GM19023 (cell line): ENCODE measurements at regions not wholly inside any gene's neighbourhood (a gene's known extent, or its start where the extent isn't known, plus 50 kb on each side); places are given as distances from the start of the nearest gene placed in this dataset.
"Not testable (repeated sequence)": the region's sequence is repeated elsewhere in the genome, so short reads cannot be mapped to it uniquely, and the experiment has no call there.

Experiments used
- ATAC-seq: cut with Tn5 transposase; IDR thresholded peaks from one replicate; pipeline ENCODE4 v1.9.1; 2021; ENCODE audit warnings: mild to moderate bottlenecking, moderate library complexity; ENCODE audit not compliant: unreplicated experiment

DNA sequence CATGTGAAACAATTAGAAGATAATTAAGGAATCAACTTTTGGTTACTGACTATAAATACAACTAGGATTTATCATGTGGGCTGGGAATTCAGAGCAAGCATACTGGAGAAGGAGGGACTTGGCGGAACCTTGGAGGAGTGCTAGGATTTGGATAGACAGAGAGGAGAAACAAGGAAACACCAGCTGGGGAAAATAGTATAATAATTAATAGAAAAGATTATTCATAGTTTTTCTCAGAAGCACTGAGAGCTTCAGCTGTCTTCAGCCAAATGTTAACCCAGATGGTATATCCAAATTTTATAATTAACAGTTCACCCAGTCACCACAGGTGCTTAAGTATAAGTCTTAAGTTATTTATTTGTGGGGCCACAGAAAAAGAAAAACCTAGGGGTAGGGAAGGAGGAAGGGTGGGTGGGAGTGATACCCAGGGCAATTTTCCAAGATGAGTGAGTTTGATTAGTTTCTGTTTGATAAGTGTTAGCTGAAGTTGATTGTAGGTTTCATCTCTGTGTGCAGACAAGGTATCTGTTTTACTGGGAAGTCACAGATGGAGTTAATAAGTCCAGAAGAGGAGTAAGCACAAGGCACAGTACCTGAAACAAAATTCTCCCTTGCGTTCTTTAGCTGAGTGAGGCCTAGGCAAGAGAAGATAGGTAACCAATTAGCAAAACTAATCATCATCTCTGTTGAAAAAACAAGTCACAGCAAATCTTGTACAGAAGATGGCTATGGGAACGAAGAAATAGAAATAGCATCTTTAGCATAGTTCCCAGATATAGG is 175.5 kb downstream of the TFAP2B start:
- ATAC-seq, result no peak

- no peak for ATAC-seq
Measured at GRCh38 chr6:50995036-50995435, 176.4 kb downstream of the TFAP2B start.

DNA sequence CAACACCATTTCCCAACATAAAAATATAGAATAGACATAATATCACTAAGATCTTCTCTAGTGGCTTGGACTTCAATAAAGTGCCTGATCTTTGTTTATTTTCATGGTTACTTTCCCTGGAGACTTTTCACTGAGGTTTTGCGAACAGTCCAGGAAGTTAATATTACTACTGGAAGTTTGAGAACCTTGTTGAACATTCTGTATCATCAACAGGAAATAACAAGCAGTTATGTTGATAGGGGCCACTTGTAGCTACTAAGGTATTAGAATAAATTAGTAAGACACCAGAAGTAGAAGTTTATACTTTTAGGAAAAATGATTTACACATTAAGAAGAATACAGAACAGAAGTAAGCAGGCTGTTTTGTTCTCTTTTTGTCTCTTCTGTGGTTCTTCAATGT is 180.2 kb downstream of the TFAP2B start:
- ATAC-seq, result no peak

- ATAC-seq, result no peak
Measured at GRCh38 chr6:51001399-51001798, 182.7 kb downstream of the TFAP2B start.

DNA sequence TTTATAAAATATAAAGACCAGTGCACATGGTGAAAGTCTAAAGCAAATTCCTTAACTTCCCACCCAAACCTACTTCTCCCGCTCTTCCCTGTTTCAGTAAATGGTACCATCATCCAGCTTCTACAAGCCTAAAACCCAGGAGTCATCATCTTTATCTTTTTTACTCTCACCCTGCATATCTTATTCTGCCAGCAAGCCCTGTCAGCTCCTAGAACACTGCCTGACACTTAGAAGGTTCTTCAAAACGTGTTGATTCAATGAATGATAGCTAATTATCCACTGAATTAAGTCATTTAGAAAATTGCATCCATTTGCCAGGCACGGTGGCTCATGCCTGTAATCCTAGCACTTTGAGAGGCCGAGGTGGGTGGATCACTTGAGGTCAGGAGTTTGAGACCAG is 185.7 kb downstream of the TFAP2B start:
- ATAC-seq, result no peak

- ATAC-seq, result no peak
Measured at GRCh38 chr6:51005779-51006178, 187.1 kb downstream of the TFAP2B start.

GRCh38 chr6:51007237-51007636 is 188.6 kb downstream of the TFAP2B start:
- ATAC-seq, result no peak

- ATAC-seq, result not testable (repeated sequence)
Measured at GRCh38 chr6:51008693-51009092, 190.0 kb downstream of the TFAP2B start.

DNA sequence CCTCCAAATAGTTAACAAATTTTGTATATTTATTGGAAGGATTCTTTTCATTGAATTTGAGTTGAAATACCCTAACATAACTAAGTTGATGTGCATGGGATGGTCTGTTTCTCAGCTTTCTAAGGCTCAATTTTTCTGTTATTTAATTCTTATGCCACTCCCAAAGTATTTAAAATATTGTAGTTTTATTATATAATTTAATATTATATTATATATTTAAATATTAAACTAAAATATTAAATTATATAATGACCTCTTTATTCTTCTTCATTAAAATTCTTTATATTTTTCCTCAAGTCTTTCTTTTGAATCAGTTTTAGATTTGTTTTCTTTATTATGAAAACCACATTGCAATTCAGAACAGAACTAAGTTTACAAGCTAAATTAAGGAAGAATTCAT is 194.7 kb downstream of the TFAP2B start:
- no peak for ATAC-seq

- no peak for ATAC-seq
Measured at GRCh38 chr6:51015394-51015793, 196.7 kb downstream of the TFAP2B start.

- ATAC-seq, result no peak
Measured at GRCh38 chr6:51016489-51016888, 197.8 kb downstream of the TFAP2B start.

DNA sequence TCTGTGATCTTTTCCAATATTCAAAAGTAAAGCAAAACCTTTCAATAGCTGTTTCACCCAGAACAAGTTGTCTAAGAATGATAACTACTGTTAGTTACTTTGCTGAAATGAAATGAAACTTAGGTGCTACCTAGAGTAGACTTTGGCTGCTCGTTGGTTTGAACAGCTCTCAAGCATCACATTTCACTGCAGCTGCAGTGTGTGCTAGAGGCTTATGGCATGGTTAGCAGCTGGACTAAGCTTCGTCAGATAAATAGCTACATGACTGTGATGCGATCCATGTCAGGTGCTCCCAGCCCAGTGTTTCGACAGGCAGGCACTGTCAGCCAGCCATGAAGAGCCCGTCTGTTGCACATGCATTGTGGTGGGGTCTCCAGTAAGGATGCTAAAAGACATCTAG is 201.1 kb downstream of the TFAP2B start:
- no peak for ATAC-seq

GRCh38 chr6:51021171-51021570 is 202.5 kb downstream of the TFAP2B start:
- ATAC-seq, result no peak

DNA sequence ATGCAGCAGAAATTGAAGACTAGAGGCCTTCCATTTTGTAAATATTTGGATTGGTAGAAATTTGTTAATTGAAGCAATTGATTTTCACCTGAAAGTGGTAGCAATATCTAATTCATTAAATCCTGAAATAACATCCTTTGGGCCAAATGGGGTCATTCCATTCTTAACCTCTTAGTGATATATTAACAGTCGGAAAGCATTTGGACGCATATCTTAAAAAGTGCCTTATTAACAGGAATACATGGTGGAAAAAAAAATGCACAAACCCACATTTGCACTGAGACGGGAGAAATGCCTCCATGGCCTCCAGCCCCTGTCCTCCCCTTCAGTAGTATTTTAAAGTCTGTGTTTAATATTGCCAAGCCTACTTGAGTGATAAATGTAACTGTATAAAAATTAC is 205.5 kb downstream of the TFAP2B start:
- ATAC-seq, result no peak

DNA sequence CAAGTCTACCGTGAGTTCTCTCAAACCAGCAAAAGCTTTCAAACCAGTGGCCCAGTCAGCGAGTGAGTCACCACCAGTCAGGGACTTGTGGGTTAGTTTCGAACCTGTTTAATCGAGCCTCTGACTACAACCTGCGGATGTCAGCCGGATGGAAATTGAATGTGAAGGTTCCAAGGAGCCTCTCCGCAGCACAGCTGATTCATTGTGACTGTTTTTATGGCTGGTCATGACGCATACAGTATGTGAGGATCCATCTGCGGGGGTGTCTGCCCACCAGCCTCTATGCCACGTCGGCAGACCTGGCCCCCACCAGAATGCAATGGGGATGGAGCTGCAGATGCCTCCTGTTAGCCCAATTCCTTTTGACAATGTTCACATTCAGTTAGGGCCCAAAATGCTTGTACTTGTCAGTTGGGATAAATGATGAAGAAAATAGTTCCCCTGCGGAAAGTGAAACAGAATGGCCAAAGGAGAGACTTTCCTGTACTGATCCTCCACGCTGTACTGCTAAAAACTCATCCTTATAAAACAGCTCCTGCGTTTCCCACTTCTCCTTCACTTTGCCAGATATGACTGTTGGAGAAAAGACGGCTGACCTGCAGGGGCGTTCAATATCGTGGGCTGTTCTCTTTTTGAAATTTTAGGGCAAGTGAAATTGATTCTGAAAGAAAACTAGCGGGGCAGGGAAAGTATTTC is 206.6 kb downstream of the TFAP2B start:
- no peak for ATAC-seq

GRCh38 chr6:51027283-51028065 is 208.8 kb downstream of the TFAP2B start:
- ATAC-seq, result no peak

- ATAC-seq, result no peak
Measured at GRCh38 chr6:51028276-51028675, 209.6 kb downstream of the TFAP2B start.

DNA sequence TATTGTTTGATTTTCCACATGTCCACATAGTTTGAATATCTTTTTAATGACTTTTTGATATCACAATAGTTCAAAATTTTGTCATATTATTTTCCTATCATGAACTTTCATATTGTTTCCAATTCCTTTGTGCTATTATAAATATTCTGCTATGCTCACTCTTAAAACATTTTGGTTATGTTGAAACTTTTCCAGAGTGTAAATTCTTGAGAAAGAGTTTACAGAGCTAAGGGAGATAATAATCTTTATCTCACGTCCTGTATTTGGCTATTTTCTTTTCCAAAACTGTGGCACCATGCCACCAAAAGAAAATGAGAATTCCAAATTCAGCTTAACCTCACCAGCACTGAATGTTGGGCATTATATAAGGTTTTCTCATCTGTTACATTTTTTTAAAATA is 210.9 kb downstream of the TFAP2B start:
- no peak for ATAC-seq

- ATAC-seq, result no peak
Measured at GRCh38 chr6:51045548-51045947, 226.9 kb downstream of the TFAP2B start.

DNA sequence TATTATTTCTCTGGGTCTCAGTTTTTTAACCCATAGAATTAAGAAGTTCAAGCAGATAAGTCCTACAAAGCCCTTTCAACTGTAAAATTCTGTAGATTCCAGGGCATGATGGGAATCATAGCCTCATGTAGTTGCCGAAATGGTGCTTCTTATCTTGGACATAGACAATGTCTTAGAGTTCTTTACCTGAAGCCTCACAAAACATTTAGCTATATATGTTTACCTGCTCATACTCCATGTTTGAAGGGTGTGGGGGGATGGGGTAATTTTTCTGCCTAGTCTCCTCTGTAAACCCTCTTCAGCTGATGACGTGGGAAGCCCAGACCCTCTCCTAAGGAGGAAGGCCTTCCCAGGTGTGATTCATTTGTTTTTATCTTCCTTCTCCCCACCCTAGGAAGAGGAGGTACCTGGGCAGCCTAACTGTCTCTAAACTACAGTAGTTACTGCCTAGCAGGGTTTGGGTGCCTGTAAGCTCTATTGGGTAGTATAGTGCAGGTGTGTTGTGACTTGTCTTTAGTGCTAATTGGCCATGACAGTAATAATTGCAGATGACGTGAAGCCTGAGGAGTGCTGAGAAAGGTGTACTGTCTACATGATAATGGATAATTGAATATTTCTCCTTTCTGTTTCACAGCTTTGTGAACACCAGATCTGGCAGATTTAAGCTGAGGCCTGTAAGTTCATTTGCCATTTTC is 230.8 kb downstream of the TFAP2B start:
- ATAC-seq, result no peak
